Omental fat pad (tissue), 3 donors: ENCODE measurements at regions not wholly inside any gene's neighbourhood (a gene's known extent, or its start where the extent isn't known, plus 50 kb on each side); places are given as distances from the start of the nearest gene placed in this dataset.

ENCODE experiments used
- ATAC-seq: fragments of 150-250 bp; one replicate; pipeline ENCODE4 v1.9.1; 2016; ENCODE audit warnings: mild to moderate bottlenecking, moderate library complexity; ENCODE audit not compliant: low FRiP score
- DNase-seq: peaks from one replicate; pipeline ENCODE4 v3.0.0-alpha.2; 2019; ENCODE audit warnings: low spot score
- CTCF ChIP-seq, 3 donors: fragments of 450-650 bp; IDR thresholded peaks; one replicate each; pipeline ENCODE4 v1.5.1; 2016 to 2017; ENCODE audit warnings: antibody characterized with exemption in 3 of 3, mild to moderate bottlenecking in 3 of 3, moderate library complexity in 2 of 3

GRCh38 chr5:38086777-38087176 lies 171.6 kb upstream of the EGFLAM start:
- DNase-seq (no peak), ATAC-seq (no peak)
- TF ChIP-seq CTCF (IDR thresholded peaks at IDR 0.05): no peak

- TF ChIP-seq CTCF (IDR thresholded peaks at IDR 0.05): no peak
- no peak for ATAC-seq
- DNase-seq: no peak
Observed at GRCh38 chr5:38079620-38080402, 178.5 kb upstream of the EGFLAM start.

- no peak for TF ChIP-seq CTCF (IDR thresholded peaks at IDR 0.05)
- no peak for DNase-seq
- no peak for ATAC-seq
Observed at GRCh38 chr5:38078161-38078560, 180.2 kb upstream of the EGFLAM start.

GRCh38 chr5:38077652-38078051 lies 180.7 kb upstream of the EGFLAM start:
- no peak for TF ChIP-seq CTCF (IDR thresholded peaks at IDR 0.05)
- ATAC-seq (no peak), DNase-seq (no peak)

GRCh38 chr5:38071831-38072694 lies 186.3 kb upstream of the EGFLAM start:
- ATAC-seq (no peak), DNase-seq (no peak)
- no peak for TF ChIP-seq CTCF (IDR thresholded peaks at IDR 0.05)

GRCh38 chr5:38070304-38070950 lies 187.9 kb upstream of the EGFLAM start:
- DNase-seq: no peak
- ATAC-seq: no peak
- no peak for TF ChIP-seq CTCF (IDR thresholded peaks at IDR 0.05)
